ENCODE measurements at regions not wholly inside any gene's neighbourhood (a gene's known extent, or its start where the extent isn't known, plus 50 kb on each side); places are given as distances from the start of the nearest gene placed in this dataset.

DNA sequence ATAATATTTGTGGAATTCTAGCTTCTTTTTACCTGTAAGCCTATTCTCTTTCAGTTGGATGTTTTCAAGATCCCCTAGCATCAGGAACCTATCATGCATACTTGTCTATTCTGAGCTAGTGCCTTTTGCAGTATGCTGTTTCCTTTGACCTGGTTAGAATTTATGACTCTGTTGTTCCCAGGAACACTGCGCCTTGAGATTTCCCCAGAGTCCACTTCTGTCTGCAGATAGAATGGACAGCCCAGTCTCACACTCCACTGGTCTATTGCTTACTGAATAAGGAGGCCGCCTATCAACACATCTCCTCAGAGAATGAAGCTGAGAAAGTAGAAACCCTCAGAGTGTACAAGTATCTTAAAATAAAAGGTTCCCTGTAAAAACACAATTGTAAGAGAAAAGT lies 465.1 kb upstream of the GALNTL6 start:
- H3K9me3 Mint-ChIP-seq: no peaks in the 10 kb centered on the region
- DNase-seq: no peak
- Histone ChIP-seq H3K27me3 (ENCODE audit: control insufficient read depth, insufficient read depth, low read length, poor library complexity, severe bottlenecking) (no peaks in the 10 kb centered on the region), H3K9ac (ENCODE audit: extremely low read depth, low read length, poor library complexity, severe bottlenecking) (no peak overlapping the region), H3K4me3 (ENCODE audit: low read length) (no peak overlapping the region), H3K27ac (ENCODE audit: low read depth, low read length) (no peak overlapping the region), H3K4me1 (ENCODE audit: control insufficient read depth, insufficient read depth, low read length) (peaks cover under 1% of the 10 kb centered on the region), H3K9me3 (ENCODE audit: control insufficient read depth, low read length) (no peaks in the 10 kb centered on the region), H3K36me3 (ENCODE audit: control insufficient read depth, insufficient read depth, low read length) (no peaks in the 10 kb centered on the region)
- peaks cover under 1% of the 10 kb centered on the region for H3K4me1 Mint-ChIP-seq
- WGBS, 2 experiments (ENCODE audit: insufficient coverage in 1 of 2, insufficient read length in 1 of 2): 94 to 100% methylated on average over 1 to 2 of the region's 2 CpGs
- TF ChIP-seq, protein P1, sequence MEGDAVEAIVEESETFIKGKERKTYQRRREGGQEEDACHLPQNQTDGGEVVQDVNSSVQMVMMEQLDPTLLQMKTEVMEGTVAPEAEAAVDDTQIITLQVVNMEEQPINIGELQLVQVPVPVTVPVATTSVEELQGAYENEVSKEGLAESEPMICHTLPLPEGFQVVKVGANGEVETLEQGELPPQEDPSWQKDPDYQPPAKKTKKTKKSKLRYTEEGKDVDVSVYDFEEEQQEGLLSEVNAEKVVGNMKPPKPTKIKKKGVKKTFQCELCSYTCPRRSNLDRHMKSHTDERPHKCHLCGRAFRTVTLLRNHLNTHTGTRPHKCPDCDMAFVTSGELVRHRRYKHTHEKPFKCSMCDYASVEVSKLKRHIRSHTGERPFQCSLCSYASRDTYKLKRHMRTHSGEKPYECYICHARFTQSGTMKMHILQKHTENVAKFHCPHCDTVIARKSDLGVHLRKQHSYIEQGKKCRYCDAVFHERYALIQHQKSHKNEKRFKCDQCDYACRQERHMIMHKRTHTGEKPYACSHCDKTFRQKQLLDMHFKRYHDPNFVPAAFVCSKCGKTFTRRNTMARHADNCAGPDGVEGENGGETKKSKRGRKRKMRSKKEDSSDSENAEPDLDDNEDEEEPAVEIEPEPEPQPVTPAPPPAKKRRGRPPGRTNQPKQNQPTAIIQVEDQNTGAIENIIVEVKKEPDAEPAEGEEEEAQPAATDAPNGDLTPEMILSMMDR (conservative IDR thresholded peaks at IDR 0.05): no peak
- no peaks in the 10 kb centered on the region for H3K27me3 Mint-ChIP-seq (ENCODE audit: insufficient read depth)
- no peak overlapping the region for H3K4me3 Mint-ChIP-seq
- H3K27ac Mint-ChIP-seq: no peak overlapping the region
- no peaks in the 10 kb centered on the region for H3K36me3 Mint-ChIP-seq (ENCODE audit: low read depth)

DNA sequence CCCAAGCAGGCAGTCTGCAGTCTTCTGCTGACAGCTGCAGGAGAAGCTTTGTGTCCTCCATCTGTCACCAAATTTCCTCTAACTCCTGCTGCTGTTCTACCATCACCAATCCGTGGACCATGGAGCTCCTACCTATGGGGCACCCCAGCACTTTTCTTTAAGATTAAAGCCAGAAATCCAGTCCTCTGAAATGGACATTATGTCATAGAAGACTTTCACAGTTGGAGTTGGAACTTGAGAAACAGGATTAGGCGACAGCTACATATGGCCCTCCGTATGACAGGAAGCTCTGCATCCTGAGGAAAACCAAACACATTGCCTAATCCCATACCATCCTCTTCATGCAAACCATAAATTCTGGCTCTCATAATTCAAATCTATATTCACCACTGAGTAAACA lies 470.6 kb upstream of the GALNTL6 start:
- no peak overlapping the region for H3K9ac ChIP-seq (ENCODE audit: extremely low read depth, low read length, poor library complexity, severe bottlenecking)
- no peak for DNase-seq
- WGBS, 2 experiments (ENCODE audit: insufficient coverage in 1 of 2, insufficient read length in 1 of 2): 91% methylated on average over 3 of the region's 3 CpGs; no CpG with 5 or more reads in 1 of the 2 experiments
- no peaks in the 10 kb centered on the region for H3K27me3 ChIP-seq (ENCODE audit: control insufficient read depth, insufficient read depth, low read length, poor library complexity, severe bottlenecking)
- H3K4me1 ChIP-seq (ENCODE audit: control insufficient read depth, insufficient read depth, low read length): peaks cover 3% of the 10 kb centered on the region
- H3K27ac ChIP-seq (ENCODE audit: low read depth, low read length): no peak overlapping the region
- no peaks in the 10 kb centered on the region for H3K9me3 ChIP-seq (ENCODE audit: control insufficient read depth, low read length)
- no peaks in the 10 kb centered on the region for H3K27me3 Mint-ChIP-seq (ENCODE audit: insufficient read depth)
- H3K4me3 ChIP-seq (ENCODE audit: low read length): no peak overlapping the region
- H3K27ac Mint-ChIP-seq: no peak overlapping the region
- H3K4me1 Mint-ChIP-seq: peaks cover 6% of the 10 kb centered on the region
- H3K4me3 Mint-ChIP-seq: no peak overlapping the region
- TF ChIP-seq, protein P1 (conservative IDR thresholded peaks at IDR 0.05): no peak
- H3K9me3 Mint-ChIP-seq: no peaks in the 10 kb centered on the region
- no peaks in the 10 kb centered on the region for H3K36me3 ChIP-seq (ENCODE audit: control insufficient read depth, insufficient read depth, low read length)
- no peaks in the 10 kb centered on the region for H3K36me3 Mint-ChIP-seq (ENCODE audit: low read depth)

DNA sequence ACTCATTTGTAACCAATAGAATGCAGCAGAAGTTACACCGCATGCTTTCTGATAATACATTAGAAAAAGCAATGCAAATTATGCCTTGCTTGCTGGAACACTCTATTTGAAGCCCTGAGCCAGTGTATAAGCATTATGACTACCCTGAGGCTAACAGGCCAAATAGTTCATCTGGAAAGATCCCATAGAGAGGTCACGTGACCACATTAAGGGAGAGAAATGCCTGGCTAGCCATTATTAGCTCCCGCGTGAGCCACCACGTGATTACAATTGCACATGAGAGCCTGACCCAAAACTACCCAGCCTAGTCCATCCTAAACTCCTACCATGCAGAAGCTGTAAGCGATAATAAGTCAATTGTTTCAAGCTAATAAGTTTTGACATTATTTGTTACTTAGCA lies 472.9 kb upstream of the GALNTL6 start:
- TF ChIP-seq, protein P1 (conservative IDR thresholded peaks at IDR 0.05): no peak
- no peak for DNase-seq
- H3K4me3 ChIP-seq (ENCODE audit: low read length): no peak overlapping the region
- Mint-ChIP-seq H3K27ac (no peak overlapping the region), H3K4me3 (no peak overlapping the region), H3K27me3 (ENCODE audit: insufficient read depth) (no peaks in the 10 kb centered on the region), H3K9me3 (no peaks in the 10 kb centered on the region), H3K36me3 (ENCODE audit: low read depth) (no peaks in the 10 kb centered on the region), H3K4me1 (peaks cover 6% of the 10 kb centered on the region)
- no peaks in the 10 kb centered on the region for H3K27me3 ChIP-seq (ENCODE audit: control insufficient read depth, insufficient read depth, low read length, poor library complexity, severe bottlenecking)
- H3K4me1 ChIP-seq (ENCODE audit: control insufficient read depth, insufficient read depth, low read length): peaks cover 3% of the 10 kb centered on the region
- H3K27ac ChIP-seq (ENCODE audit: low read depth, low read length): no peak overlapping the region
- H3K36me3 ChIP-seq (ENCODE audit: control insufficient read depth, insufficient read depth, low read length): no peaks in the 10 kb centered on the region
- H3K9ac ChIP-seq (ENCODE audit: extremely low read depth, low read length, poor library complexity, severe bottlenecking): no peak overlapping the region
- H3K9me3 ChIP-seq (ENCODE audit: control insufficient read depth, low read length): no peaks in the 10 kb centered on the region
- 90 to 97% methylated on average over 4 to 6 of the region's 6 CpGs for WGBS, 2 experiments (ENCODE audit: insufficient coverage in 1 of 2, insufficient read length in 1 of 2)
